SK-N-SH (cell line): ENCODE measurements at regions not wholly inside any gene's neighbourhood (a gene's known extent, or its start where the extent isn't known, plus 50 kb on each side); places are given as distances from the start of the nearest gene placed in this dataset.

ENCODE experiments used
- CTCF ChIA-PET: fragments of 300-600, 350-600 bp; formaldehyde crosslinking; extraction: SDS; loops from one replicate; lab custom pipeline; 2021; lab: Yijun Ruan, JAX
- POLR2A ChIA-PET: fragments of 350-600 bp; sonication (Branson Sonifier 250); formaldehyde crosslinking; extraction: SDS; loops from one replicate; lab custom pipeline; 2020; ENCODE audit warnings: antibody characterized with exemption, inconsistent platforms; lab: Yijun Ruan, JAX
- DNase-seq: peaks from one replicate; pipeline ENCODE4 v3.0.0; 2012
- H2AFZ ChIP-seq: fragments of 200-600 bp; sonication (generic); 2 replicates; pipeline ENCODE4 v1.8.1; 2016; ENCODE audit warnings: antibody characterized with exemption, mild to moderate bottlenecking, low read depth
- H3F3A ChIP-seq: fragments of 200-600 bp; sonication (generic); replicated peaks from 2 replicates; pipeline ENCODE3; 2016; ENCODE audit warnings: antibody characterized with exemption, mild to moderate bottlenecking; ENCODE audit not compliant: insufficient read depth
- H3K27ac ChIP-seq, 2 experiments: fragments of 200-500 bp in 1 of 2; fragments of 200-600 bp in 1 of 2; sonication (Bioruptor generic) in 1 of 2; sonication (generic), shearing (Covaris generic) in 1 of 2; 2 replicates each; pipeline versions ENCODE4 v1.5.1 to v1.6.1; 2014 to 2016; ENCODE audit warnings: low read depth in 2 of 2, inconsistent platforms in 1 of 2, low read length in 1 of 2, mild to moderate bottlenecking in 1 of 2, mixed read lengths in 1 of 2
- H3K27me3 ChIP-seq: fragments of 200-600 bp; sonication (generic), shearing (Covaris generic); 2 replicates; pipeline ENCODE4 v1.6.1; 2016; ENCODE audit warnings: mixed run types; ENCODE audit not compliant: insufficient read depth
- H3K36me3 ChIP-seq, 2 experiments: fragments of 200-500 bp in 1 of 2; fragments of 200-600 bp in 1 of 2; sonication (Bioruptor generic) in 1 of 2; sonication (generic) in 1 of 2; replicated peaks in 1 of 2; 2 replicates each; pipeline versions ENCODE3 to v1.5.1; 2014 to 2016; ENCODE audit warnings: low read length in 1 of 2, mild to moderate bottlenecking in 1 of 2; ENCODE audit not compliant: insufficient read depth in 2 of 2, control insufficient read depth in 1 of 2
- H3K4me1 ChIP-seq, 2 experiments: fragments of 200-500 bp in 1 of 2; fragments of 200-600 bp in 1 of 2; sonication (Bioruptor generic) in 1 of 2; sonication (generic), shearing (Covaris generic) in 1 of 2; 2 replicates each; pipeline versions ENCODE4 v1.5.1 to v1.6.1; 2014 to 2016; ENCODE audit warnings: low read depth in 1 of 2, low read length in 1 of 2, mixed run types in 1 of 2; ENCODE audit not compliant: insufficient read depth in 2 of 2, control insufficient read depth in 1 of 2
- H3K4me2 ChIP-seq: fragments of 200-600 bp; sonication (generic), shearing (Covaris generic); 2 replicates; pipeline ENCODE4 v1.6.1; 2017; ENCODE audit warnings: mixed run types
- H3K4me3 ChIP-seq, 2 experiments: fragments of 200-500 bp in 1 of 2; fragments of 200-600 bp in 1 of 2; sonication (Bioruptor generic) in 1 of 2; sonication (generic), shearing (Covaris generic) in 1 of 2; 2 replicates each; pipeline versions ENCODE4 v1.5.1 to v1.8.1; 2014 to 2016; ENCODE audit warnings: low read depth in 2 of 2, inconsistent platforms in 1 of 2, low read length in 1 of 2, mild to moderate bottlenecking in 1 of 2, mixed read lengths in 1 of 2, moderate library complexity in 1 of 2
- H3K79me2 ChIP-seq: fragments of 200-600 bp; sonication (generic); 2 replicates; pipeline ENCODE4 v1.8.1; 2017; ENCODE audit warnings: mild to moderate bottlenecking; ENCODE audit not compliant: insufficient read depth
- H3K9ac ChIP-seq: fragments of 200-600 bp; sonication (generic); 2 replicates; pipeline ENCODE4 v1.6.1; 2017; ENCODE audit warnings: mixed run types
- H3K9me2 ChIP-seq: fragments of 200-600 bp; sonication (generic); 2 replicates; pipeline ENCODE4 v1.6.1; 2017; ENCODE audit warnings: mixed run types
- H3K9me3 ChIP-seq: fragments of 200-600 bp; sonication (generic); 2 replicates; pipeline ENCODE4 v1.6.1; 2017; ENCODE audit warnings: mixed run types, mild to moderate bottlenecking, moderate library complexity
- H4K20me1 ChIP-seq: fragments of 200-600 bp; sonication (generic); 2 replicates; pipeline ENCODE4 v1.6.1; 2017; ENCODE audit warnings: mild to moderate bottlenecking, mixed run types; ENCODE audit not compliant: insufficient read depth
- CHD2 ChIP-seq: fragments of 150-350 bp; IDR thresholded peaks from 2 replicates; pipeline ENCODE4 v1.6.1; 2018; ENCODE audit warnings: low read length; ENCODE audit not compliant: partially characterized antibody
- ELF1 ChIP-seq: IDR thresholded peaks from 2 replicates; pipeline ENCODE4 v1.4.0; 2012
- EP300 ChIP-seq, 2 experiments: IDR thresholded peaks; 2 replicates each; pipeline versions ENCODE4 v1.4.0 to v1.6.1; 2012; ENCODE audit warnings: borderline replicate concordance in 1 of 2, low read depth in 1 of 2, low read length in 1 of 2
- FOXM1 ChIP-seq: IDR thresholded peaks from 2 replicates; pipeline ENCODE4 v1.4.0; 2012; ENCODE audit warnings: low read depth, mild to moderate bottlenecking
- GABPA ChIP-seq: IDR thresholded peaks from 2 replicates; pipeline ENCODE4 v1.4.0; 2012; ENCODE audit warnings: low read depth, mild to moderate bottlenecking
- GATA2 ChIP-seq: sonication (generic); formaldehyde crosslinking; IDR thresholded peaks from 2 replicates; pipeline ENCODE4 v1.5.0; 2020; ENCODE audit warnings: mild to moderate bottlenecking, missing genetic modification reagents
- IRF3 ChIP-seq: fragments of 150-350 bp; IDR thresholded peaks from 2 replicates; pipeline ENCODE4 v1.6.1; 2016; ENCODE audit warnings: mild to moderate bottlenecking, low read depth, low read length
- MXI1 ChIP-seq: IDR thresholded peaks from 2 replicates; pipeline ENCODE4 v1.6.1; 2012; ENCODE audit warnings: mild to moderate bottlenecking, low read depth, low read length, improper control_type of control experiment
- NRF1 ChIP-seq: IDR thresholded peaks from 2 replicates; pipeline ENCODE4 v1.6.1; 2012; ENCODE audit warnings: low read depth, mild to moderate bottlenecking, low read length
- PBX3 ChIP-seq: IDR thresholded peaks from 2 replicates; pipeline ENCODE4; 2012
- RCOR1 ChIP-seq: fragments of 150-350 bp; IDR thresholded peaks from 2 replicates; pipeline ENCODE4 v1.6.1; 2017; ENCODE audit warnings: antibody characterized with exemption, low read length
- RFX5 ChIP-seq: IDR thresholded peaks from 2 replicates; pipeline ENCODE4 v1.6.1; 2012; ENCODE audit warnings: mild to moderate bottlenecking, improper control_type of control experiment, low read length
- TAF1 ChIP-seq: IDR thresholded peaks from 2 replicates; pipeline ENCODE4 v1.6.1; 2012; ENCODE audit warnings: low read depth, mild to moderate bottlenecking, low read length, moderate library complexity, borderline replicate concordance
- TEAD4 ChIP-seq: IDR thresholded peaks from 2 replicates; pipeline ENCODE4 v1.4.0; 2012; ENCODE audit warnings: mild to moderate bottlenecking, borderline replicate concordance; ENCODE audit not compliant: insufficient read depth
- ZBTB33 ChIP-seq: IDR thresholded peaks from 2 replicates; pipeline ENCODE4 v1.4.0; 2012; ENCODE audit warnings: low read depth, borderline replicate concordance
- WGBS: methylation state at CpG from one replicate; pipeline ENCODE4 v1.1.6; 2017; ENCODE audit warnings: low lambda C conversion rate; 5-methylcytosine and 5-hydroxymethylcytosine counted together
- TF ChIP-seq, protein P1 (sequence below): IDR thresholded peaks from 2 replicates; pipeline ENCODE4 v1.4.0; 2012; ENCODE audit warnings: low read depth
- TF ChIP-seq, protein P2 (sequence below): fragments of 200-600 bp; sonication (generic); IDR thresholded peaks from 2 replicates; pipeline ENCODE4 v1.6.1; 2017; ENCODE audit warnings: antibody characterized with exemption, mild to moderate bottlenecking, moderate library complexity

GRCh38 chr2:145975406-145975805 is 1455.5 kb upstream of the ZEB2 start:
- no peak overlapping the region for H3K4me2 ChIP-seq
- H3K36me3 ChIP-seq, result no peaks in the 10 kb centered on the region
- TF ChIP-seq GATA2 (CRISPR knock-in tag) (no peak), GABPA (no peak), RCOR1 (no peak), FOXM1 (no peak), ELF1 (no peak), MXI1 (no peak), RFX5 (no peak), IRF3 (no peak), TEAD4 (no peak), NRF1 (no peak), CHD2 (no peak), EP300 (IDR thresholded peaks at IDR 0.05; ENCODE audit: borderline replicate concordance in 1 of 2, low read depth in 1 of 2, low read length in 1 of 2) (no peak), PBX3 (no peak), ZBTB33 (no peak), TAF1 (no peak)
- TF ChIP-seq, protein P1, sequence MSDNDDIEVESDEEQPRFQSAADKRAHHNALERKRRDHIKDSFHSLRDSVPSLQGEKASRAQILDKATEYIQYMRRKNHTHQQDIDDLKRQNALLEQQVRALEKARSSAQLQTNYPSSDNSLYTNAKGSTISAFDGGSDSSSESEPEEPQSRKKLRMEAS, result no peak
- TF ChIP-seq, protein P2, sequence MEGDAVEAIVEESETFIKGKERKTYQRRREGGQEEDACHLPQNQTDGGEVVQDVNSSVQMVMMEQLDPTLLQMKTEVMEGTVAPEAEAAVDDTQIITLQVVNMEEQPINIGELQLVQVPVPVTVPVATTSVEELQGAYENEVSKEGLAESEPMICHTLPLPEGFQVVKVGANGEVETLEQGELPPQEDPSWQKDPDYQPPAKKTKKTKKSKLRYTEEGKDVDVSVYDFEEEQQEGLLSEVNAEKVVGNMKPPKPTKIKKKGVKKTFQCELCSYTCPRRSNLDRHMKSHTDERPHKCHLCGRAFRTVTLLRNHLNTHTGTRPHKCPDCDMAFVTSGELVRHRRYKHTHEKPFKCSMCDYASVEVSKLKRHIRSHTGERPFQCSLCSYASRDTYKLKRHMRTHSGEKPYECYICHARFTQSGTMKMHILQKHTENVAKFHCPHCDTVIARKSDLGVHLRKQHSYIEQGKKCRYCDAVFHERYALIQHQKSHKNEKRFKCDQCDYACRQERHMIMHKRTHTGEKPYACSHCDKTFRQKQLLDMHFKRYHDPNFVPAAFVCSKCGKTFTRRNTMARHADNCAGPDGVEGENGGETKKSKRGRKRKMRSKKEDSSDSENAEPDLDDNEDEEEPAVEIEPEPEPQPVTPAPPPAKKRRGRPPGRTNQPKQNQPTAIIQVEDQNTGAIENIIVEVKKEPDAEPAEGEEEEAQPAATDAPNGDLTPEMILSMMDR, result no peak
- H3K4me3 ChIP-seq, result no peak overlapping the region
- H3K9me3 ChIP-seq, result no peaks in the 10 kb centered on the region
- no peak overlapping the region for H3K27ac ChIP-seq
- H3K79me2 ChIP-seq, result no peaks in the 10 kb centered on the region
- no peak for DNase-seq
- H3K4me1 ChIP-seq, result no peaks in the 10 kb centered on the region
- H2AFZ ChIP-seq, result no peak overlapping the region
- H3K27me3 ChIP-seq, result no peaks in the 10 kb centered on the region
- ChIA-PET CTCF (no interaction called here), POLR2A (no interaction called here)
- 18% methylated on average over 3 of the region's 3 CpGs for WGBS
- 0 out of 2 replicates have a peak, but pooled peaks cover 6% of the 10 kb centered on the region for H3K9me2 ChIP-seq
- H3F3A ChIP-seq, result no peaks in the 10 kb centered on the region
- H4K20me1 ChIP-seq, result no peaks in the 10 kb centered on the region
- H3K9ac ChIP-seq, result no peak overlapping the region
